ENCODE measurements at regions not wholly inside any gene's neighbourhood (a gene's known extent, or its start where the extent isn't known, plus 50 kb on each side); places are given as distances from the start of the nearest gene placed in this dataset.

GRCh38 chr1:94743862-94744261, 76.3 kb upstream of the SLC44A3 start:
- Mint-ChIP-seq H3K4me3 (ENCODE audit: low read depth) (no peak overlapping the region), H3K27ac (no peak overlapping the region), H3K27me3 (ENCODE audit: low read depth) (peaks cover 5% of the 10 kb centered on the region), H3K36me3 (ENCODE audit: low read depth) (no peaks in the 10 kb centered on the region), H3K9me3 (peaks cover 3% of the 10 kb centered on the region), H3K4me1 (ENCODE audit: low read depth) (peaks cover 6% of the 10 kb centered on the region)
- no peak for DNase-seq (ENCODE audit: low spot score)
- intact Hi-C loops (cut with micrococcal nuclease), result no loop called here

- no peak overlapping the region for H3K27ac Mint-ChIP-seq
- intact Hi-C loops (cut with micrococcal nuclease), result no loop called here
- no peaks in the 10 kb centered on the region for H3K36me3 Mint-ChIP-seq (ENCODE audit: low read depth)
- no peak for DNase-seq (ENCODE audit: low spot score)
- H3K4me1 Mint-ChIP-seq (ENCODE audit: low read depth), result peaks cover 12% of the 10 kb centered on the region
- no peak overlapping the region for H3K4me3 Mint-ChIP-seq (ENCODE audit: low read depth)
- peaks cover 7% of the 10 kb centered on the region for H3K27me3 Mint-ChIP-seq (ENCODE audit: low read depth)
- H3K9me3 Mint-ChIP-seq, result no peaks in the 10 kb centered on the region
Observed at GRCh38 chr1:94741996-94742395, 78.2 kb upstream of the SLC44A3 start.

GRCh38 chr1:94741510-94741909, 78.6 kb upstream of the SLC44A3 start:
- Mint-ChIP-seq H3K36me3 (ENCODE audit: low read depth) (no peaks in the 10 kb centered on the region), H3K27ac (no peak overlapping the region), H3K9me3 (no peaks in the 10 kb centered on the region), H3K4me1 (ENCODE audit: low read depth) (peaks cover 15% of the 10 kb centered on the region), H3K4me3 (ENCODE audit: low read depth) (no peak overlapping the region), H3K27me3 (ENCODE audit: low read depth) (peaks cover 7% of the 10 kb centered on the region)
- DNase-seq (ENCODE audit: low spot score), result no peak
- intact Hi-C loops (cut with micrococcal nuclease), result no loop called here

GRCh38 chr1:94739521-94740061, 80.6 kb upstream of the SLC44A3 start:
- Mint-ChIP-seq H3K4me3 (ENCODE audit: low read depth) (no peak overlapping the region), H3K36me3 (ENCODE audit: low read depth) (no peaks in the 10 kb centered on the region), H3K27me3 (ENCODE audit: low read depth) (peaks cover 8% of the 10 kb centered on the region), H3K9me3 (no peaks in the 10 kb centered on the region), H3K27ac (no peak overlapping the region), H3K4me1 (ENCODE audit: low read depth) (peaks cover 25% of the 10 kb centered on the region)
- DNase-seq (ENCODE audit: low spot score), result no peak
- intact Hi-C loops (cut with micrococcal nuclease), result loop anchor here (5.0 kb wide), 1 partner anchor 48 kb away; no protein-coding TSS in a partner anchor

- Mint-ChIP-seq H3K36me3 (ENCODE audit: low read depth) (no peaks in the 10 kb centered on the region), H3K27me3 (ENCODE audit: low read depth) (peaks cover 8% of the 10 kb centered on the region), H3K9me3 (no peaks in the 10 kb centered on the region), H3K4me3 (ENCODE audit: low read depth) (no peak overlapping the region), H3K27ac (no peak overlapping the region), H3K4me1 (ENCODE audit: low read depth) (peaks cover 25% of the 10 kb centered on the region)
- intact Hi-C loops (cut with micrococcal nuclease), result loop anchor here (5.0 kb wide), 1 partner anchor 49 kb away; no protein-coding TSS in a partner anchor
- no peak for DNase-seq (ENCODE audit: low spot score)
Observed at GRCh38 chr1:94738371-94738770, 81.8 kb upstream of the SLC44A3 start.

- Mint-ChIP-seq H3K4me3 (ENCODE audit: low read depth) (no peak overlapping the region), H3K27me3 (ENCODE audit: low read depth) (peaks cover 10% of the 10 kb centered on the region), H3K36me3 (ENCODE audit: low read depth) (no peaks in the 10 kb centered on the region), H3K27ac (no peak overlapping the region), H3K4me1 (ENCODE audit: low read depth) (peaks cover 25% of the 10 kb centered on the region), H3K9me3 (no peaks in the 10 kb centered on the region)
- DNase-seq (ENCODE audit: low spot score), result no peak
- intact Hi-C loops (cut with micrococcal nuclease), result loop anchor here (5.0 kb wide), 1 partner anchor 50 kb away; no protein-coding TSS in a partner anchor
Observed at GRCh38 chr1:94737124-94737998, 82.8 kb upstream of the SLC44A3 start.

GRCh38 chr1:94736549-94736948, 83.6 kb upstream of the SLC44A3 start:
- H3K4me3 Mint-ChIP-seq (ENCODE audit: low read depth), result no peak overlapping the region
- H3K4me1 Mint-ChIP-seq (ENCODE audit: low read depth), result peaks cover 22% of the 10 kb centered on the region
- H3K36me3 Mint-ChIP-seq (ENCODE audit: low read depth), result no peaks in the 10 kb centered on the region
- DNase-seq (ENCODE audit: low spot score), result no peak
- H3K27ac Mint-ChIP-seq, result no peak overlapping the region
- H3K9me3 Mint-ChIP-seq, result no peaks in the 10 kb centered on the region
- intact Hi-C loops (cut with micrococcal nuclease), result loop anchor here (5.0 kb wide), 1 partner anchor 51 kb away; no protein-coding TSS in a partner anchor
- H3K27me3 Mint-ChIP-seq (ENCODE audit: low read depth), result peaks cover 17% of the 10 kb centered on the region

DNA sequence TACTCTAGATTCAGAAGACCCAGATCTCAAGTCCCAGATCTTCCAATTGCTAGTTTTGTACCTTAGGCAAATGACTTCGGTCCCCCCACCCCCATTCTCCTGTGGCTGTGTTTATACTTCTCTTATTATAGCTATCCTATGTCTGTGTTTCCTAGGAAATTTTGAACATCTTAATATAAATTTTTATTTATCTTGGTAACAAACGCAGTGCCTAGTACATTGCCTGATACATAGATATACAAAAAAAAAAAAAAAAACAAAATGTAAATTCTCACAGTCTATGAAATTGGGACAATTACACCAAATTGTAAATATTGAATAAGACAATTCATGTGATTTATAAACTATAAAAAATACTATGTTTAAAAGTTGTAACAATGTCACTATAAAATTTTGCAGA, 84.1 kb upstream of the SLC44A3 start:
- no peaks in the 10 kb centered on the region for H3K36me3 Mint-ChIP-seq (ENCODE audit: low read depth)
- no peaks in the 10 kb centered on the region for H3K9me3 Mint-ChIP-seq
- peak overlapping the region; percentile 21 for H3K27ac Mint-ChIP-seq
- no peak for DNase-seq (ENCODE audit: low spot score)
- H3K4me3 Mint-ChIP-seq (ENCODE audit: low read depth), result no peak overlapping the region
- peaks cover 21% of the 10 kb centered on the region for H3K27me3 Mint-ChIP-seq (ENCODE audit: low read depth)
- H3K4me1 Mint-ChIP-seq (ENCODE audit: low read depth), result peaks cover 19% of the 10 kb centered on the region
- intact Hi-C loops (cut with micrococcal nuclease), result loop anchor here (5.0 kb wide), 1 partner anchor 51 kb away; no protein-coding TSS in a partner anchor

- intact Hi-C loops (cut with micrococcal nuclease), result loop anchor here (5.0 kb wide), 1 partner anchor 52 kb away; no protein-coding TSS in a partner anchor
- no peaks in the 10 kb centered on the region for H3K36me3 Mint-ChIP-seq (ENCODE audit: low read depth)
- peaks cover 19% of the 10 kb centered on the region for H3K4me1 Mint-ChIP-seq (ENCODE audit: low read depth)
- H3K27ac Mint-ChIP-seq, result no peak overlapping the region
- DNase-seq (ENCODE audit: low spot score), result no peak
- no peaks in the 10 kb centered on the region for H3K9me3 Mint-ChIP-seq
- no peak overlapping the region for H3K4me3 Mint-ChIP-seq (ENCODE audit: low read depth)
- H3K27me3 Mint-ChIP-seq (ENCODE audit: low read depth), result peaks cover 20% of the 10 kb centered on the region
Observed at GRCh38 chr1:94734963-94735901, 84.9 kb upstream of the SLC44A3 start.

- intact Hi-C loops (cut with micrococcal nuclease), result no loop called here
Observed at GRCh38 chr1:94731891-94732290, 88.3 kb upstream of the SLC44A3 start.

DNA sequence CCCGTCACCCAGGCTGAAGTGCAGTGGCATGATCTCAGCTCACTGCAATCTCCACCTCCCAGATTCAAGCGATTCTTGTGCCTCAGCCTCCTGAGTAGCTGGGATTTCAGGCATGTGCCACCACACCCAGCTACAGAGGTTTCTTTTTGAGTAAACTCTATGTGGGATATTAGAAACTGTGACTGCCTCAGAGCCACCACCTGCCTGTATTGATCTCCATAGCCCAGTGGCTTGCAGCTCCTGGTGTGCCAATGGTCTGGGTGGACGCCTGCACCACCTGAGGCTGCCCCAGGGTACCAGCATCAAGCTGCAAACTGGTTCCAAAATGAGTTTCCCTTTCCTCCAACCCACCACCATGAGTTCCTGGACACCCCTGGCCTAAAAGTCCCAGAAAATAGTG, 89.7 kb upstream of the SLC44A3 start:
- intact Hi-C loops (cut with micrococcal nuclease), result no loop called here
- DNase-seq (ENCODE audit: low spot score), result no peak
- Mint-ChIP-seq H3K36me3 (ENCODE audit: low read depth) (no peaks in the 10 kb centered on the region), H3K27me3 (ENCODE audit: low read depth) (peaks cover 26% of the 10 kb centered on the region), H3K9me3 (no peaks in the 10 kb centered on the region), H3K27ac (no peak overlapping the region), H3K4me3 (ENCODE audit: low read depth) (no peak overlapping the region), H3K4me1 (ENCODE audit: low read depth) (peaks cover 4% of the 10 kb centered on the region)

More at GRCh38 chr1:94731891-94732290, 88.3 kb upstream of the SLC44A3 start:
- peaks cover 11% of the 10 kb centered on the region for H3K4me1 Mint-ChIP-seq (ENCODE audit: low read depth)
- H3K27me3 Mint-ChIP-seq (ENCODE audit: low read depth), result peaks cover 23% of the 10 kb centered on the region
- no peak for DNase-seq (ENCODE audit: low spot score)
- H3K27ac Mint-ChIP-seq, result no peak overlapping the region
- no peaks in the 10 kb centered on the region for H3K9me3 Mint-ChIP-seq
- no peaks in the 10 kb centered on the region for H3K36me3 Mint-ChIP-seq (ENCODE audit: low read depth)
- H3K4me3 Mint-ChIP-seq (ENCODE audit: low read depth), result no peak overlapping the region

- DNase-seq (ENCODE audit: low spot score), result no peak
Observed at GRCh38 chr1:94729267-94729666, 90.9 kb upstream of the SLC44A3 start.

More at GRCh38 chr1:94729267-94729666, 90.9 kb upstream of the SLC44A3 start:
- intact Hi-C loops (cut with micrococcal nuclease), result no loop called here
- Mint-ChIP-seq H3K4me3 (ENCODE audit: low read depth) (no peak overlapping the region), H3K36me3 (ENCODE audit: low read depth) (no peaks in the 10 kb centered on the region), H3K27me3 (ENCODE audit: low read depth) (peaks cover 28% of the 10 kb centered on the region), H3K4me1 (ENCODE audit: low read depth) (no peaks in the 10 kb centered on the region), H3K27ac (no peak overlapping the region), H3K9me3 (no peaks in the 10 kb centered on the region)

Measured in activated T-helper 2 cell treated with anti-CD3 and anti-CD28 coated beads, Interferon-gamma antibody, Interleukin-2, Interleukin-4, amounts not matched to agents 10 μg/mL and 5 μg/mL and 100 μg/mL, durations not matched to agents 14 hours and 24 hours and 36 hours (primary cell).